Nephron progenitor cell (in vitro differentiated cells): ENCODE measurements at regions not wholly inside any gene's neighbourhood (a gene's known extent, or its start where the extent isn't known, plus 50 kb on each side); places are given as distances from the start of the nearest gene placed in this dataset.
"Not testable (repeated sequence)": the region's sequence is repeated elsewhere in the genome, so short reads cannot be mapped to it uniquely, and the experiment has no call there.

Source experiments
- DNase-seq: peaks from one replicate; pipeline ENCODE4 v3.0.0; 2021
- H3K27ac Mint-ChIP-seq: 2 replicates; pipeline ENCODE4 v1.8.0; 2021; ENCODE audit warnings: mild to moderate bottlenecking, moderate library complexity, mixed read lengths
- H3K27me3 Mint-ChIP-seq: 2 replicates; pipeline ENCODE4 v1.8.0; 2021; ENCODE audit warnings: mild to moderate bottlenecking, low read depth, mixed read lengths; ENCODE audit not compliant: poor library complexity
- H3K36me3 Mint-ChIP-seq: 2 replicates; pipeline ENCODE4 v1.8.0; 2021; ENCODE audit warnings: low read depth, mixed read lengths
- H3K4me1 Mint-ChIP-seq: 2 replicates; pipeline ENCODE4 v1.8.0; 2021; ENCODE audit warnings: mixed read lengths
- H3K4me3 Mint-ChIP-seq: 2 replicates; pipeline ENCODE4 v1.8.0; 2021; ENCODE audit warnings: mild to moderate bottlenecking, moderate library complexity, mixed read lengths
- H3K9me3 Mint-ChIP-seq: 2 replicates; pipeline ENCODE4 v1.8.0; 2021; ENCODE audit warnings: mild to moderate bottlenecking, moderate library complexity, mixed read lengths
- CTCF ChIP-seq: fragments of 200-600 bp; sonication (generic); IDR thresholded peaks from 2 replicates; pipeline ENCODE4 v1.5.0; 2021; ENCODE audit warnings: antibody characterized with exemption

GRCh38 chr1:118535901-118536300 lies 350.9 kb upstream of the SPAG17 start:
- TF ChIP-seq CTCF, result no peak
- Mint-ChIP-seq H3K4me3 (no peak overlapping the region), H3K4me1 (peaks cover 27% of the 10 kb centered on the region), H3K27me3 (peaks cover 4% of the 10 kb centered on the region), H3K9me3 (peaks cover 3% of the 10 kb centered on the region), H3K36me3 (no peaks in the 10 kb centered on the region), H3K27ac (no peak overlapping the region)
- no peak for DNase-seq

- H3K4me3 Mint-ChIP-seq, H3K27me3 Mint-ChIP-seq, H3K27ac Mint-ChIP-seq, H3K4me1 Mint-ChIP-seq, DNase-seq: not testable (repeated sequence)
- Mint-ChIP-seq H3K9me3 (peaks cover 52% of the 10 kb centered on the region), H3K36me3 (peaks cover 15% of the 10 kb centered on the region)
Measured at GRCh38 chr1:118511922-118512321, 326.9 kb upstream of the SPAG17 start.

GRCh38 chr1:118504867-118505266 lies 319.8 kb upstream of the SPAG17 start:
- Mint-ChIP-seq H3K9me3 (no peaks in the 10 kb centered on the region), H3K36me3 (no peaks in the 10 kb centered on the region), H3K27ac (peak overlapping the region; percentile 95), H3K4me1 (peaks cover 60% of the 10 kb centered on the region), H3K4me3 (peak overlapping the region; percentile 1), H3K27me3 (peaks cover 3% of the 10 kb centered on the region)
- DNase-seq, result no peak
- no peak for TF ChIP-seq CTCF

GRCh38 chr1:118504221-118504644 lies 319.2 kb upstream of the SPAG17 start:
- Mint-ChIP-seq H3K9me3 (no peaks in the 10 kb centered on the region), H3K27me3 (peaks cover 3% of the 10 kb centered on the region), H3K4me3 (peak overlapping the region; percentile 50), H3K4me1 (peaks cover 60% of the 10 kb centered on the region), H3K27ac (peak overlapping the region; percentile 99), H3K36me3 (no peaks in the 10 kb centered on the region)
- no peak for TF ChIP-seq CTCF
- DNase-seq, result peak; percentile 28

- Mint-ChIP-seq H3K36me3 (no peaks in the 10 kb centered on the region), H3K9me3 (no peaks in the 10 kb centered on the region), H3K4me3 (no peak overlapping the region), H3K4me1 (peaks cover 60% of the 10 kb centered on the region), H3K27me3 (peaks cover 3% of the 10 kb centered on the region), H3K27ac (peak overlapping the region; percentile 99)
- no peak for DNase-seq
- TF ChIP-seq CTCF, result no peak
Measured at GRCh38 chr1:118503752-118504151, 318.7 kb upstream of the SPAG17 start.

GRCh38 chr1:118494998-118495397 lies 310.0 kb upstream of the SPAG17 start:
- no peaks in the 10 kb centered on the region for H3K36me3 Mint-ChIP-seq
- H3K27ac Mint-ChIP-seq, result no peak overlapping the region
- no peak for DNase-seq
- peaks cover 5% of the 10 kb centered on the region for H3K4me1 Mint-ChIP-seq
- peaks cover 5% of the 10 kb centered on the region for H3K27me3 Mint-ChIP-seq
- no peak overlapping the region for H3K4me3 Mint-ChIP-seq
- no peak for TF ChIP-seq CTCF
- peaks cover 4% of the 10 kb centered on the region for H3K9me3 Mint-ChIP-seq
